ENCODE measurements at regions not wholly inside any gene's neighbourhood (a gene's known extent, or its start where the extent isn't known, plus 50 kb on each side); places are given as distances from the start of the nearest gene placed in this dataset.
"Not testable (repeated sequence)": the region's sequence is repeated elsewhere in the genome, so short reads cannot be mapped to it uniquely, and the experiment has no call there.

DNA sequence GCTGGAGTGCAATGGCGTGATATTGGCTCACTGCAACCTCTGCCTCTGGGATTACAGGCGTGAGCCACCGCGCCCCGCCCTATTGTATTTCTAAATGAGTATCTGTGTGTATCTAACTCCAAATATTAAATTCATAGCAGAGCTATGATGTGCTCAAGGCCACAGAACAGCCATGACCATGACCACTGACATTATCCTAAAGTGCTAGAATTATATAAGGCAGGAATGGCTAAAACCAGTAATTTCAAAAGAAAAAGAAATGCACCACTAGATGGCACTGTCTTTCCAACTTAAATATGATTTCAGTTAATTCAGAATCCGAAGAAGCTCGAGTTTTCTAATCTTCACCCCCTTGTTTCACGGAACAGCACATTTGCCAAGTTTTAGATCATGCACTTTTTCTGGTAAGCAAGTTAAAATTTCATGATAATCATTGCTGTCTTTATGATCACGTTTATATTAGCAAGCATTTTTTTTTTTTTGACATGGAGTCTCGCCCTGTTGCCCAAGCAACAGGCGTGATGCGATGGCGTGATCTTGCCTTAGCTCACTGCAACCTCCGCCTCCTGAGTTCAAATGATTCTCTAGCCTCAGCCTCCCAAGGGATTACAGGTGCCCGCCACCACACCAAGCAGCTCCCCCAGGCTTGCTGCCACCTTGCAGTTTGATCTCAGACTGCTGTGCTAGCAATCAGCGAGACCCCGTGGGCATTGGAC, 65.3 kb downstream of the OR13A1 start:
- peak; percentile 66 for DNase-seq (ENCODE audit: low read depth)

DNA sequence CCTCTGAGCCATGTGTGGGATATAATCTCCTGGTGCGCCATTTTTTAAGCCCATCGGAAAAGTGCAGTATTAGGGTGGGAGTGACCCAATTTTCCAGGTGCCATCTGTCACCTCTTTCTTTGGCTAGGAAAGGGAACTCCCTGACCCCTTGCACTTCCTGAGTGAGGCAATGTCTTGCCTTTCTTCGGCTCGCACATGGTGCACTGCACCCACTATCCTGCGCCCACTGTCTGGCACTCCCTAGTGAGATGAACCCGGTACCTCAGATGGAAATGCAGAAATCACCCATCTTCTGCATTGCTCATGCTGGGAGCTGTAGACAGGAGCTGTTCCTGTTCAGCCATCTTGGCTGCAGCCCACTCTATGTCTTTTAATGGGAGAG, 64.7 kb downstream of the OR13A1 start:
- not testable (repeated sequence) for DNase-seq (ENCODE audit: low read depth)

Data from M059J (cell line).